ENCODE measurements at regions not wholly inside any gene's neighbourhood (a gene's known extent, or its start where the extent isn't known, plus 50 kb on each side); places are given as distances from the start of the nearest gene placed in this dataset.

- H3K36me3 ChIP-seq (ENCODE audit: low read depth): no peaks in the 10 kb centered on the region
- H3K4me1 ChIP-seq (ENCODE audit: insufficient read depth, poor library complexity, severe bottlenecking): no peaks in the 10 kb centered on the region
- DNase-seq (ENCODE audit: low spot score) (no peak), ATAC-seq (ENCODE audit: low read depth) (no peak)
- no peak overlapping the region for H3K4me3 ChIP-seq (ENCODE audit: severe bottlenecking)
- H3K27me3 ChIP-seq (ENCODE audit: insufficient read depth, poor library complexity, severe bottlenecking): no peaks in the 10 kb centered on the region
- H3K27ac ChIP-seq (ENCODE audit: poor library complexity, severe bottlenecking): no peak overlapping the region
- TF ChIP-seq, protein P1, sequence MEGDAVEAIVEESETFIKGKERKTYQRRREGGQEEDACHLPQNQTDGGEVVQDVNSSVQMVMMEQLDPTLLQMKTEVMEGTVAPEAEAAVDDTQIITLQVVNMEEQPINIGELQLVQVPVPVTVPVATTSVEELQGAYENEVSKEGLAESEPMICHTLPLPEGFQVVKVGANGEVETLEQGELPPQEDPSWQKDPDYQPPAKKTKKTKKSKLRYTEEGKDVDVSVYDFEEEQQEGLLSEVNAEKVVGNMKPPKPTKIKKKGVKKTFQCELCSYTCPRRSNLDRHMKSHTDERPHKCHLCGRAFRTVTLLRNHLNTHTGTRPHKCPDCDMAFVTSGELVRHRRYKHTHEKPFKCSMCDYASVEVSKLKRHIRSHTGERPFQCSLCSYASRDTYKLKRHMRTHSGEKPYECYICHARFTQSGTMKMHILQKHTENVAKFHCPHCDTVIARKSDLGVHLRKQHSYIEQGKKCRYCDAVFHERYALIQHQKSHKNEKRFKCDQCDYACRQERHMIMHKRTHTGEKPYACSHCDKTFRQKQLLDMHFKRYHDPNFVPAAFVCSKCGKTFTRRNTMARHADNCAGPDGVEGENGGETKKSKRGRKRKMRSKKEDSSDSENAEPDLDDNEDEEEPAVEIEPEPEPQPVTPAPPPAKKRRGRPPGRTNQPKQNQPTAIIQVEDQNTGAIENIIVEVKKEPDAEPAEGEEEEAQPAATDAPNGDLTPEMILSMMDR (IDR thresholded peaks at IDR 0.05; ENCODE audit: poor library complexity, severe bottlenecking): no peak
- no peaks in the 10 kb centered on the region for H3K9me3 ChIP-seq (ENCODE audit: severe bottlenecking)
Observed at GRCh38 chr15:87454860-87455259, 801.7 kb downstream of the NTRK3 start.

DNA sequence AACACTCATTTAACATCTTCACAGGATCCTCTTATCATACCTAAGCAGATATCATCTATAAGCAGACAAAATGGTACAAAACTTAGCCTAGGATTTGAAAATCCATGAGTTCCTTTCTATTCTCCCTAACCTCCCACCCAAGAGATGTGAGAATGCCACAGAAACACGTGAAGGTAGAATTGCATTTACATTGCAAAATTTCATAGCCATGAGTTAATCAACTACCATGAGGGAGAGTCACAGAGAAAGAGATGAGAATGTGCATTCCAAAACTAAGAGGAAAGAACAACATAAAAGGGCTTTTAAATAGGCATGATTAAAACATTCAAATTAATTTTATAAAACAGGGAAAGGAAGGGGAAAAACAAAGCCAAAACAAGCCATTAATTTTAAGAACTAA lies 806.2 kb downstream of the NTRK3 start:
- no peaks in the 10 kb centered on the region for H3K4me1 ChIP-seq (ENCODE audit: insufficient read depth, poor library complexity, severe bottlenecking)

DNA sequence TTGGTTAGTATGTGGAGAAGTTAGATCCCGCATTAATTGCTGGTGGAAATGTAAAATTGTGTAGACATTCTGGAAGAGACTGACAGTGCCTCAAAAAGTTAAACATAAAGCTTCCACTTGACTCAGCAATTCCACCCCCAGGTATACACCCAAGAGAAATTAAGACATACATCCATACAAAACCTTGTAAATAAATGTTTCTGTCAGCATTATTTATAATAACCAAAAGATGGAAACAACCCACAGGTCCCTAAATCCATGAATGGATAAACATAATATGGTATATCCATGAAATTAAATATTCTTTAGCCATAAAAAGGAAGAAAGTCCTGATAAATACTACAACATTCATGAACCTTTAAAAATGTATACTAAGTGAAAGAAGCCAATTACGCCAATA lies 817.4 kb downstream of the NTRK3 start:
- Histone ChIP-seq H3K4me1 (ENCODE audit: insufficient read depth, poor library complexity, severe bottlenecking) (peaks cover 2% of the 10 kb centered on the region), H3K27ac (ENCODE audit: poor library complexity, severe bottlenecking) (no peak overlapping the region), H3K27me3 (ENCODE audit: insufficient read depth, poor library complexity, severe bottlenecking) (no peaks in the 10 kb centered on the region), H3K4me3 (ENCODE audit: severe bottlenecking) (no peak overlapping the region), H3K36me3 (ENCODE audit: low read depth) (no peaks in the 10 kb centered on the region), H3K9me3 (ENCODE audit: severe bottlenecking) (no peaks in the 10 kb centered on the region)
- ATAC-seq (ENCODE audit: low read depth) (no peak), DNase-seq (ENCODE audit: low spot score) (no peak)
- TF ChIP-seq, protein P1 (IDR thresholded peaks at IDR 0.05; ENCODE audit: poor library complexity, severe bottlenecking): no peak

More for the DNA sequence above, 806.2 kb downstream of the NTRK3 start:
- H3K27ac ChIP-seq (ENCODE audit: poor library complexity, severe bottlenecking): no peak overlapping the region
- no peaks in the 10 kb centered on the region for H3K27me3 ChIP-seq (ENCODE audit: insufficient read depth, poor library complexity, severe bottlenecking)
- no peaks in the 10 kb centered on the region for H3K36me3 ChIP-seq (ENCODE audit: low read depth)
- TF ChIP-seq, protein P1 (IDR thresholded peaks at IDR 0.05; ENCODE audit: poor library complexity, severe bottlenecking): no peak
- no peak overlapping the region for H3K4me3 ChIP-seq (ENCODE audit: severe bottlenecking)
- no peak for DNase-seq (ENCODE audit: low spot score)
- no peaks in the 10 kb centered on the region for H3K9me3 ChIP-seq (ENCODE audit: severe bottlenecking)
- ATAC-seq (ENCODE audit: low read depth): no peak

GRCh38 chr15:87433871-87434270 lies 822.7 kb downstream of the NTRK3 start:
- Histone ChIP-seq H3K36me3 (ENCODE audit: low read depth) (no peaks in the 10 kb centered on the region), H3K9me3 (ENCODE audit: severe bottlenecking) (no peaks in the 10 kb centered on the region), H3K27me3 (ENCODE audit: insufficient read depth, poor library complexity, severe bottlenecking) (no peaks in the 10 kb centered on the region), H3K4me1 (ENCODE audit: insufficient read depth, poor library complexity, severe bottlenecking) (peaks cover 2% of the 10 kb centered on the region), H3K27ac (ENCODE audit: poor library complexity, severe bottlenecking) (no peak overlapping the region), H3K4me3 (ENCODE audit: severe bottlenecking) (no peak overlapping the region)
- ATAC-seq (ENCODE audit: low read depth): no peak
- TF ChIP-seq, protein P1 (IDR thresholded peaks at IDR 0.05; ENCODE audit: poor library complexity, severe bottlenecking): no peak
- no peak for DNase-seq (ENCODE audit: low spot score)

GRCh38 chr15:87429754-87430153 lies 826.8 kb downstream of the NTRK3 start:
- no peak for ATAC-seq (ENCODE audit: low read depth)

More at GRCh38 chr15:87429754-87430153, 826.8 kb downstream of the NTRK3 start:
- H3K36me3 ChIP-seq (ENCODE audit: low read depth): no peaks in the 10 kb centered on the region
- no peaks in the 10 kb centered on the region for H3K4me1 ChIP-seq (ENCODE audit: insufficient read depth, poor library complexity, severe bottlenecking)
- TF ChIP-seq, protein P1 (IDR thresholded peaks at IDR 0.05; ENCODE audit: poor library complexity, severe bottlenecking): no peak
- no peaks in the 10 kb centered on the region for H3K9me3 ChIP-seq (ENCODE audit: severe bottlenecking)
- no peaks in the 10 kb centered on the region for H3K27me3 ChIP-seq (ENCODE audit: insufficient read depth, poor library complexity, severe bottlenecking)
- no peak overlapping the region for H3K27ac ChIP-seq (ENCODE audit: poor library complexity, severe bottlenecking)
- H3K4me3 ChIP-seq (ENCODE audit: severe bottlenecking): no peak overlapping the region
- no peak for DNase-seq (ENCODE audit: low spot score)

Measured in RWPE2 (cell line).